PFSK-1 (cell line): ENCODE measurements at regions not wholly inside any gene's neighbourhood (a gene's known extent, or its start where the extent isn't known, plus 50 kb on each side); places are given as distances from the start of the nearest gene placed in this dataset.

Experiments
- FOXP2 ChIP-seq: optimal IDR thresholded peaks from 2 replicates; pipeline ENCODE3; 2011; ENCODE audit warnings: borderline replicate concordance, control low read depth, inconsistent platforms; ENCODE audit not compliant: insufficient read depth; ENCODE audit errors: extremely low read length, extremely low read depth
- POLR2AphosphoS5 ChIP-seq: IDR thresholded peaks from 2 replicates; pipeline ENCODE4 v1.6.1; 2012; ENCODE audit warnings: low read depth, mild to moderate bottlenecking, control low read depth, low read length, moderate library complexity
- REST ChIP-seq, 2 experiments: IDR thresholded peaks; 2 replicates each; pipeline versions ENCODE4 v1.6.1 to v1.8.0; 2011 to 2012; ENCODE audit warnings: low read depth in 2 of 2, low read length in 2 of 2, control low read depth in 1 of 2, inconsistent platforms in 1 of 2, mild to moderate bottlenecking in 1 of 2, moderate library complexity in 1 of 2; ENCODE audit not compliant: insufficient read depth in 1 of 2

- TF ChIP-seq POLR2AphosphoS5 (no peak), REST (IDR thresholded peaks at IDR 0.05; ENCODE audit: insufficient read depth in 1 of 2, low read depth in 2 of 2, low read length in 2 of 2) (no peak), FOXP2 (no peak)
Measured at GRCh38 chrX:7205037-7205577, 57.2 kb upstream of the PUDP start.
